ENCODE measurements at regions not wholly inside any gene's neighbourhood (a gene's known extent, or its start where the extent isn't known, plus 50 kb on each side); places are given as distances from the start of the nearest gene placed in this dataset.

DNA sequence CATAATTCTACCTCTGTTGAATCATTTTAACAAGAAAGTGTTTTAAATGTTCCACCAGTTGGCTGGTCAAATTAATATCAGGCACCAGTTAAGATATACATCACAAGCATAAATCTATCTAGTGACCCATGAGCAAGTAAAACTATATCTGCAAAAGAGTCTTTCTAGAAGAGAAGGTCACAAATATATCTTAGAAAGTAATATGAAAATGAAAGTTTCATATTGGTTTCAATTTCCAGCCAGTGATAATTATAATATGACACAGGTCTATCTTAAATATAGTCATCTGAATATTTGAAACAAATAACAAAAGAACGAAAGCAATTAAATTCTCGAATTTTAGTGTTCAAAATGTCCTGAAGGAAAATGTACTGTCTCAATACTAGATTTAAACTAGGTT lies 282.5 kb upstream of the KYNU start:
- TF ChIP-seq CTCF (IDR thresholded peaks at IDR 0.05) (no peak), RFX5 (IDR thresholded peaks at IDR 0.05) (no peak), HEYL (CRISPR knock-in tag; IDR thresholded peaks at IDR 0.05) (no peak), EP300 (IDR thresholded peaks at IDR 0.05) (no peak), POLR2A (IDR thresholded peaks at IDR 0.05; ENCODE audit: low read length) (no peak), JUN (IDR thresholded peaks at IDR 0.05) (no peak), CBX2 (IDR thresholded peaks at IDR 0.05; ENCODE audit: borderline replicate concordance, low read depth) (no peak), ESRRA (IDR thresholded peaks at IDR 0.05; ENCODE audit: borderline replicate concordance, low read length) (no peak)
- TF ChIP-seq, protein P1, sequence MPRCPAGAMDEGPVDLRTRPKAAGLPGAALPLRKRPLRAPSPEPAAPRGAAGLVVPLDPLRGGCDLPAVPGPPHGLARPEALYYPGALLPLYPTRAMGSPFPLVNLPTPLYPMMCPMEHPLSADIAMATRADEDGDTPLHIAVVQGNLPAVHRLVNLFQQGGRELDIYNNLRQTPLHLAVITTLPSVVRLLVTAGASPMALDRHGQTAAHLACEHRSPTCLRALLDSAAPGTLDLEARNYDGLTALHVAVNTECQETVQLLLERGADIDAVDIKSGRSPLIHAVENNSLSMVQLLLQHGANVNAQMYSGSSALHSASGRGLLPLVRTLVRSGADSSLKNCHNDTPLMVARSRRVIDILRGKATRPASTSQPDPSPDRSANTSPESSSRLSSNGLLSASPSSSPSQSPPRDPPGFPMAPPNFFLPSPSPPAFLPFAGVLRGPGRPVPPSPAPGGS (IDR thresholded peaks at IDR 0.05) = no peak
- TF ChIP-seq, protein P2, sequence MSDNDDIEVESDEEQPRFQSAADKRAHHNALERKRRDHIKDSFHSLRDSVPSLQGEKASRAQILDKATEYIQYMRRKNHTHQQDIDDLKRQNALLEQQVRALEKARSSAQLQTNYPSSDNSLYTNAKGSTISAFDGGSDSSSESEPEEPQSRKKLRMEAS (IDR thresholded peaks at IDR 0.05) = no peak

Data from A549 (cell line).